WTC11 (cell line): ENCODE measurements at regions not wholly inside any gene's neighbourhood (a gene's known extent, or its start where the extent isn't known, plus 50 kb on each side); places are given as distances from the start of the nearest gene placed in this dataset.

Source experiments
- ATAC-seq: fragments of 200-7000 bp; cut with Tn5 transposase; 2 replicates; pipeline ENCODE4 v1.10.0; 2021; ENCODE audit warnings: mild to moderate bottlenecking, moderate library complexity
- CTCF ChIA-PET: fragments of 300-600 bp; sonication (Branson Sonifier 250); formaldehyde crosslinking; loops from one replicate; lab custom pipeline; 2021; ENCODE audit warnings: antibody characterized with exemption; lab: Charles Lee
- POLR2A ChIA-PET: fragments of 350-600 bp; sonication (Branson Sonifier 250); formaldehyde crosslinking; loops from one replicate; lab custom pipeline; 2021; ENCODE audit warnings: antibody characterized with exemption; lab: Charles Lee
- DNase-seq: peaks from one replicate; pipeline ENCODE4 v3.0.0; 2021; ENCODE audit warnings: low spot score
- H3K27ac Mint-ChIP-seq: 2 replicates; pipeline ENCODE4 v1.8.0; 2021; ENCODE audit warnings: mixed read lengths
- H3K27me3 Mint-ChIP-seq: 2 replicates; pipeline ENCODE4 v1.8.0; 2021; ENCODE audit warnings: low read depth, mild to moderate bottlenecking, moderate library complexity, mixed read lengths
- H3K36me3 Mint-ChIP-seq: 2 replicates; pipeline ENCODE4 v1.8.0; 2021; ENCODE audit warnings: mixed read lengths
- H3K4me1 Mint-ChIP-seq: 2 replicates; pipeline ENCODE4 v1.8.0; 2022; ENCODE audit warnings: mixed read lengths
- H3K4me3 Mint-ChIP-seq: 2 replicates; pipeline ENCODE4 v1.8.0; 2021; ENCODE audit warnings: mild to moderate bottlenecking, moderate library complexity, mixed read lengths
- H3K9me3 Mint-ChIP-seq: 2 replicates; pipeline ENCODE4 v1.8.0; 2021; ENCODE audit warnings: mixed read lengths
- ELF4 ChIP-seq: sonication (generic); formaldehyde crosslinking; IDR thresholded peaks from 2 replicates; pipeline ENCODE4 v1.8.1; 2022; ENCODE audit warnings: low read depth, mild to moderate bottlenecking, moderate library complexity, missing genetic modification reagents
- ESRRA ChIP-seq: sonication (generic); formaldehyde crosslinking; IDR thresholded peaks from 2 replicates; pipeline ENCODE4 v1.8.1; 2022; ENCODE audit warnings: mild to moderate bottlenecking, missing genetic modification reagents, borderline replicate concordance
- FOXK1 ChIP-seq: sonication (generic); formaldehyde crosslinking; IDR thresholded peaks from 2 replicates; pipeline ENCODE4 v1.8.0; 2022; ENCODE audit warnings: mild to moderate bottlenecking, moderate library complexity, missing genetic modification reagents
- GABPB1 ChIP-seq: sonication (generic); formaldehyde crosslinking; IDR thresholded peaks from 2 replicates; pipeline ENCODE4 v1.8.1; 2023; ENCODE audit warnings: mild to moderate bottlenecking, missing genetic modification reagents
- KAT7 ChIP-seq: sonication (generic); formaldehyde crosslinking; IDR thresholded peaks from 2 replicates; pipeline ENCODE4 v1.8.1; 2023; ENCODE audit warnings: missing genetic modification reagents, mild to moderate bottlenecking, borderline replicate concordance
- MXD4 ChIP-seq: fragments of 250-450 bp; sonication (Bioruptor Pico); IDR thresholded peaks from 2 replicates; pipeline ENCODE4 v1.8.0; 2021; ENCODE audit warnings: mild to moderate bottlenecking, moderate library complexity, borderline replicate concordance
- MYBL2 ChIP-seq: sonication (generic); formaldehyde crosslinking; IDR thresholded peaks from 2 replicates; pipeline ENCODE4 v1.8.1; 2023; ENCODE audit warnings: mild to moderate bottlenecking, moderate library complexity, missing genetic modification reagents
- NFATC4 ChIP-seq: fragments of 250-450 bp; sonication (Bioruptor Pico); IDR thresholded peaks from 2 replicates; pipeline ENCODE4 v1.9.0; 2021; ENCODE audit warnings: mild to moderate bottlenecking
- PREB ChIP-seq: sonication (generic); formaldehyde crosslinking; IDR thresholded peaks from 2 replicates; pipeline ENCODE4 v1.8.1; 2022; ENCODE audit warnings: mild to moderate bottlenecking, missing genetic modification reagents, moderate library complexity, borderline replicate concordance
- SP1 ChIP-seq: sonication (generic); formaldehyde crosslinking; conservative IDR thresholded peaks from 2 replicates; pipeline ENCODE4 v1.8.1; 2022; ENCODE audit warnings: missing genetic modification reagents
- ZNF121 ChIP-seq: sonication (generic); formaldehyde crosslinking; IDR thresholded peaks from 2 replicates; pipeline ENCODE4 v1.8.0; 2023; ENCODE audit warnings: missing genetic modification reagents
- ZNF138 ChIP-seq: sonication (generic); formaldehyde crosslinking; conservative IDR thresholded peaks from 2 replicates; pipeline ENCODE4 v1.8.1; 2022; ENCODE audit warnings: mild to moderate bottlenecking, moderate library complexity, missing genetic modification reagents
- ZNF219 ChIP-seq: sonication (generic); formaldehyde crosslinking; IDR thresholded peaks from 2 replicates; pipeline ENCODE4 v1.8.0; 2023; ENCODE audit warnings: missing genetic modification reagents, mild to moderate bottlenecking, borderline replicate concordance
- ZNF263 ChIP-seq: sonication (generic); formaldehyde crosslinking; IDR thresholded peaks from 2 replicates; pipeline ENCODE4 v1.8.1; 2022; ENCODE audit warnings: low read depth, mild to moderate bottlenecking, moderate library complexity, missing genetic modification reagents
- ZNF396 ChIP-seq: fragments of 250-450 bp; sonication (Bioruptor Pico); IDR thresholded peaks from 2 replicates; pipeline ENCODE4 v1.8.0; 2021; ENCODE audit warnings: mild to moderate bottlenecking, moderate library complexity, borderline replicate concordance
- ZNF416 ChIP-seq: fragments of 250-450 bp; sonication (Bioruptor Pico); IDR thresholded peaks from 2 replicates; pipeline ENCODE4 v1.9.0; 2021; ENCODE audit warnings: mild to moderate bottlenecking, inconsistent platforms
- ZNF423 ChIP-seq: fragments of 250-450 bp; sonication (Bioruptor Pico); IDR thresholded peaks from 2 replicates; pipeline ENCODE4 v2.1.2; 2022; ENCODE audit warnings: mild to moderate bottlenecking, moderate library complexity
- ZNF532 ChIP-seq: fragments of 250-450 bp; sonication (Bioruptor Pico); IDR thresholded peaks from 2 replicates; pipeline ENCODE4 v1.9.0; 2021; ENCODE audit warnings: mild to moderate bottlenecking, borderline replicate concordance
- ZNF671 ChIP-seq: fragments of 250-450 bp; sonication (Bioruptor Pico); IDR thresholded peaks from 2 replicates; pipeline ENCODE4 v1.8.0; 2021; ENCODE audit warnings: mild to moderate bottlenecking
- TF ChIP-seq, protein P1 (sequence below): sonication (generic); formaldehyde crosslinking; IDR thresholded peaks from 2 replicates; pipeline ENCODE4 v1.8.0; 2022; ENCODE audit warnings: mild to moderate bottlenecking, missing genetic modification reagents
- TF ChIP-seq, protein P2 (sequence below): sonication (generic); formaldehyde crosslinking; IDR thresholded peaks from 2 replicates; pipeline ENCODE4 v1.8.0; 2022; ENCODE audit warnings: missing genetic modification reagents

GRCh38 chr7:115406219-115406618 is 484.3 kb downstream of the MDFIC start (continued):
- TF ChIP-seq PREB (CRISPR knock-in tag) (no peak), ZNF121 (CRISPR knock-in tag) (no peak), SP1 (CRISPR knock-in tag) (no peak)
- TF ChIP-seq, protein P1, sequence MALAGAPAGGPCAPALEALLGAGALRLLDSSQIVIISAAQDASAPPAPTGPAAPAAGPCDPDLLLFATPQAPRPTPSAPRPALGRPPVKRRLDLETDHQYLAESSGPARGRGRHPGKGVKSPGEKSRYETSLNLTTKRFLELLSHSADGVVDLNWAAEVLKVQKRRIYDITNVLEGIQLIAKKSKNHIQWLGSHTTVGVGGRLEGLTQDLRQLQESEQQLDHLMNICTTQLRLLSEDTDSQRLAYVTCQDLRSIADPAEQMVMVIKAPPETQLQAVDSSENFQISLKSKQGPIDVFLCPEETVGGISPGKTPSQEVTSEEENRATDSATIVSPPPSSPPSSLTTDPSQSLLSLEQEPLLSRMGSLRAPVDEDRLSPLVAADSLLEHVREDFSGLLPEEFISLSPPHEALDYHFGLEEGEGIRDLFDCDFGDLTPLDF (CRISPR knock-in tag): no peak
- TF ChIP-seq, protein P2, sequence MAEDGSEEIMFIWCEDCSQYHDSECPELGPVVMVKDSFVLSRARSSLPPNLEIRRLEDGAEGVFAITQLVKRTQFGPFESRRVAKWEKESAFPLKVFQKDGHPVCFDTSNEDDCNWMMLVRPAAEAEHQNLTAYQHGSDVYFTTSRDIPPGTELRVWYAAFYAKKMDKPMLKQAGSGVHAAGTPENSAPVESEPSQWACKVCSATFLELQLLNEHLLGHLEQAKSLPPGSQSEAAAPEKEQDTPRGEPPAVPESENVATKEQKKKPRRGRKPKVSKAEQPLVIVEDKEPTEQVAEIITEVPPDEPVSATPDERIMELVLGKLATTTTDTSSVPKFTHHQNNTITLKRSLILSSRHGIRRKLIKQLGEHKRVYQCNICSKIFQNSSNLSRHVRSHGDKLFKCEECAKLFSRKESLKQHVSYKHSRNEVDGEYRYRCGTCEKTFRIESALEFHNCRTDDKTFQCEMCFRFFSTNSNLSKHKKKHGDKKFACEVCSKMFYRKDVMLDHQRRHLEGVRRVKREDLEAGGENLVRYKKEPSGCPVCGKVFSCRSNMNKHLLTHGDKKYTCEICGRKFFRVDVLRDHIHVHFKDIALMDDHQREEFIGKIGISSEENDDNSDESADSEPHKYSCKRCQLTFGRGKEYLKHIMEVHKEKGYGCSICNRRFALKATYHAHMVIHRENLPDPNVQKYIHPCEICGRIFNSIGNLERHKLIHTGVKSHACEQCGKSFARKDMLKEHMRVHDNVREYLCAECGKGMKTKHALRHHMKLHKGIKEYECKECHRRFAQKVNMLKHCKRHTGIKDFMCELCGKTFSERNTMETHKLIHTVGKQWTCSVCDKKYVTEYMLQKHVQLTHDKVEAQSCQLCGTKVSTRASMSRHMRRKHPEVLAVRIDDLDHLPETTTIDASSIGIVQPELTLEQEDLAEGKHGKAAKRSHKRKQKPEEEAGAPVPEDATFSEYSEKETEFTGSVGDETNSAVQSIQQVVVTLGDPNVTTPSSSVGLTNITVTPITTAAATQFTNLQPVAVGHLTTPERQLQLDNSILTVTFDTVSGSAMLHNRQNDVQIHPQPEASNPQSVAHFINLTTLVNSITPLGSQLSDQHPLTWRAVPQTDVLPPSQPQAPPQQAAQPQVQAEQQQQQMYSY: no peak

GRCh38 chr7:115387137-115387536 is 465.2 kb downstream of the MDFIC start:
- H3K4me1 Mint-ChIP-seq: peaks cover 3% of the 10 kb centered on the region
- POLR2A ChIA-PET: no interaction called here
- CTCF ChIA-PET: no interaction called here
- H3K4me3 Mint-ChIP-seq: no peak overlapping the region
- no peak for DNase-seq
- no peaks in the 10 kb centered on the region for H3K9me3 Mint-ChIP-seq
- no peak overlapping the region for H3K27ac Mint-ChIP-seq
- no peaks in the 10 kb centered on the region for H3K36me3 Mint-ChIP-seq
- ATAC-seq: no peak
- no peaks in the 10 kb centered on the region for H3K27me3 Mint-ChIP-seq
- no peak for TF ChIP-seq ELF4 (CRISPR knock-in tag)
- no peak for TF ChIP-seq MYBL2 (CRISPR knock-in tag)
- no peak for TF ChIP-seq NFATC4 (CRISPR knock-in tag)
- no peak for TF ChIP-seq ZNF532 (CRISPR knock-in tag)
- TF ChIP-seq GABPB1: no peak
- TF ChIP-seq, protein P2: no peak
- TF ChIP-seq ZNF671 (CRISPR knock-in tag): no peak
- TF ChIP-seq FOXK1 (CRISPR knock-in tag): no peak
- TF ChIP-seq ZNF396 (CRISPR knock-in tag): no peak
- no peak for TF ChIP-seq ZNF423 (CRISPR knock-in tag)
- no peak for TF ChIP-seq ESRRA (CRISPR knock-in tag)
- no peak for TF ChIP-seq ZNF138 (CRISPR knock-in tag)
- TF ChIP-seq ZNF416: no peak
- TF ChIP-seq KAT7 (CRISPR knock-in tag): no peak
- no peak for TF ChIP-seq ZNF219 (CRISPR knock-in tag)
- TF ChIP-seq MXD4: no peak
- TF ChIP-seq ZNF121 (CRISPR knock-in tag): no peak
- no peak for TF ChIP-seq ZNF263 (CRISPR knock-in tag)
